ENCODE measurements at regions not wholly inside any gene's neighbourhood (a gene's known extent, or its start where the extent isn't known, plus 50 kb on each side); places are given as distances from the start of the nearest gene placed in this dataset.

GRCh38 chr17:59502800-59503199 lies 62.6 kb upstream of the DHX40 start:
- TF ChIP-seq CTCF (IDR thresholded peaks at IDR 0.05; ENCODE audit: insufficient read depth, low read length) (no peak), POLR2AphosphoS5 (IDR thresholded peaks at IDR 0.05; ENCODE audit: low read depth) (no peak), GABPA (IDR thresholded peaks at IDR 0.05; ENCODE audit: low read depth) (no peak), REST (IDR thresholded peaks at IDR 0.05; ENCODE audit: insufficient replicate concordance, low read depth) (no peak), SPI1 (IDR thresholded peaks at IDR 0.05; ENCODE audit: borderline replicate concordance, low read depth) (no peak)
